BLaER1 (cell line): ENCODE measurements at regions not wholly inside any gene's neighbourhood (a gene's known extent, or its start where the extent isn't known, plus 50 kb on each side); places are given as distances from the start of the nearest gene placed in this dataset.

Source experiments
- H3K27ac ChIP-seq: shearing (Covaris generic); formaldehyde crosslinking; 2 replicates; pipeline ENCODE4 v1.8.1; 2022
- H3K27me3 ChIP-seq: shearing (Covaris generic); formaldehyde crosslinking; 2 replicates; pipeline ENCODE4 v1.8.1; 2022
- H3K36me3 ChIP-seq: shearing (Covaris generic); formaldehyde crosslinking; 2 replicates; pipeline ENCODE4 v1.8.1; 2022
- H3K4me1 ChIP-seq: shearing (Covaris generic); formaldehyde crosslinking; 2 replicates; pipeline ENCODE4 v1.8.1; 2022
- H3K4me2 ChIP-seq: shearing (Covaris generic); formaldehyde crosslinking; 2 replicates; pipeline ENCODE4 v1.8.1; 2022
- H3K4me3 ChIP-seq: shearing (Covaris generic); formaldehyde crosslinking; 2 replicates; pipeline ENCODE4 v1.8.1; 2022
- H3K9ac ChIP-seq: shearing (Covaris generic); formaldehyde crosslinking; 2 replicates; pipeline ENCODE4 v1.8.1; 2022
- H3K9me3 ChIP-seq: shearing (Covaris generic); formaldehyde crosslinking; 2 replicates; pipeline ENCODE4 v1.8.1; 2022
- H4K20me1 ChIP-seq: shearing (Covaris generic); formaldehyde crosslinking; 2 replicates; pipeline ENCODE4 v1.8.1; 2022
- Cebpa-rat ChIP-seq: shearing (Covaris generic); IDR thresholded peaks from 2 replicates; pipeline ENCODE4 v1.8.1; 2022

DNA sequence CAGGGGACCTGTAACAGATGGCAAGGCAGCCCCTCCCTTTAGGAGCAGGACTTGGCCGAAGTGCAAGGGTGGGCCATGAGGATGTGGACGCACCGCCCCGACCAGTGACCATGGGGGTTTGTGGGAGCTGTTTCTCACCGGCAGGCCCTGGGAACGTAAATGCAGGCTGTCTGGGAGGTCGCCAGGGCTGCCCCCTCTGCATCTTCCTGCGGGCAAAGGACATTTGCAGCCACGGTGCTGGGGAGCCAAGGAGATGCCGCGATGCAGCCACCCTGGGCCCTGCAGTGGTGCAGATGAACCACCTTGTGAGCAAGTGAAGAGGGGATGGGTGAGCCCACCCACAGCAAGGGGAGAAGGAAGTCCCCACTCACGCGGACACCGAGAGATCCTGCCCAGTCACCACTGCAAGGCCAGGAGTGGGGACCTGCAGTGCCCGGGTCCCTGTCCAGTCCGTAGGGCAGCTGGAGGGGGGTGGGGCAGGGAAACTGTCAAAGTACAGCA, 121.1 kb downstream of the SIK1 start:
- Histone ChIP-seq H3K4me1 (peaks cover 50% of the 10 kb centered on the region), H3K27me3 (no peaks in the 10 kb centered on the region), H3K4me3 (no peak overlapping the region), H3K27ac (no peak overlapping the region), H3K36me3 (no peaks in the 10 kb centered on the region), H4K20me1 (no peaks in the 10 kb centered on the region), H3K9me3 (no peaks in the 10 kb centered on the region), H3K9ac (no peak overlapping the region), H3K4me2 (no peak overlapping the region)
- no peak for TF ChIP-seq Cebpa-rat

DNA sequence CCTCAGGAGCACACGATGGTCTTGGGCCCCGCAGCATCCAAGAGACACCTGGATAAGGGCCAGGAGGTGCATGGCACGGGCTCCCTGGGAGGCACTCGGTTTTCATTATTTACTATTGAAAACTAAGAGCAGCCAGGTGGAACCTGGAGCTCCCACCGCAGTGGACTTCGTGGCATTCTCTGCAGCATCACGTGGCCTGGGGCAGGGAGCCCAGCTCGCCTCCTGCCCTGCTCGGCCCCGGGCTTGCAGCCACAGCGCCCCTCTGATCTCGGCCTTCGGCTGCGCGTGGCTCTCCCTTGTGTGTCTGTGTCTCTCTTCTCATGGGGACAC, 121.6 kb downstream of the SIK1 start:
- Histone ChIP-seq H3K27ac (no peak overlapping the region), H3K9ac (no peak overlapping the region), H3K9me3 (no peaks in the 10 kb centered on the region), H3K4me3 (no peak overlapping the region), H3K4me2 (no peak overlapping the region; the same call in 1 of the 2 replicates), H3K27me3 (no peaks in the 10 kb centered on the region), H3K36me3 (no peaks in the 10 kb centered on the region), H4K20me1 (no peaks in the 10 kb centered on the region), H3K4me1 (peaks cover 50% of the 10 kb centered on the region)
- TF ChIP-seq Cebpa-rat: no peak

DNA sequence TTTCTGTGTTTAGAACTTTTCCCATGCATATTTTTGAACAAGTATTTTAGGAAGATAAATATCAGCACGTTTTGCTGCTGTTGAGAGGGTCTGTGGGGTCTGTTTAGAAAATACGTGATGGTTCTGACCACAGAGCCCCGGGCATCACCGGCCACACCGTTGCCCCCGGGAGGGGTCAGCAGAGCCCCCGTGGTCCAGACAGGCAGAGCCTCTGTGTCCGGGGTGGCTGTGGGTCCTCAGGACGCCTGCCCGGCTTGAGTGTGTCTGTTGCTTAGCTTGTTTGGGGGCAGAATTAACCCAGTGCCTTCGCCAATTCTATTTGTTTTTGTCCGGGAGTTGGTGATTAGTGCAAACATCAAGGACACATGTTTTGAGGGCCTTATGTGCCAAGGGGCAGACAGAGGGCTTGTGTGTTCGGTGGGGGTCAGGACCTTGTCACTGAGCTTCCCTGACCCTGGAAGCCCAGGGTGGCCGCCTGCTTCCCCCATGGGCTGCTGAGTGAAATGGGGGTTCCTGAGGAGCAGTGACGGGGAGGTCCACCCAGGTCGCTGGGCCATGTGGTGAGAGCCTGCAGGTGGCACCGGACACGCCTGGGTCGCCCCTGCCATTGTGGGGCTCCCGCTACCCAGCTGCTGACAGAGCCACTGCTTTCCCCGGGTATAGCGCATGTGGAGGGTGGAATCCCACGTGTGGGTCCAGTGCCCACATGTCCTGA, 122.2 kb downstream of the SIK1 start:
- H3K27me3 ChIP-seq: no peaks in the 10 kb centered on the region
- no peak overlapping the region for H3K9ac ChIP-seq
- no peak overlapping the region; the same call in 1 of the 2 replicates for H3K27ac ChIP-seq
- H3K4me1 ChIP-seq: peaks cover 53% of the 10 kb centered on the region
- H3K9me3 ChIP-seq: no peaks in the 10 kb centered on the region
- no peak for TF ChIP-seq Cebpa-rat
- no peak overlapping the region for H3K4me3 ChIP-seq
- H3K4me2 ChIP-seq: no peak overlapping the region; the same call in 1 of the 2 replicates
- no peaks in the 10 kb centered on the region for H4K20me1 ChIP-seq
- H3K36me3 ChIP-seq: no peaks in the 10 kb centered on the region

DNA sequence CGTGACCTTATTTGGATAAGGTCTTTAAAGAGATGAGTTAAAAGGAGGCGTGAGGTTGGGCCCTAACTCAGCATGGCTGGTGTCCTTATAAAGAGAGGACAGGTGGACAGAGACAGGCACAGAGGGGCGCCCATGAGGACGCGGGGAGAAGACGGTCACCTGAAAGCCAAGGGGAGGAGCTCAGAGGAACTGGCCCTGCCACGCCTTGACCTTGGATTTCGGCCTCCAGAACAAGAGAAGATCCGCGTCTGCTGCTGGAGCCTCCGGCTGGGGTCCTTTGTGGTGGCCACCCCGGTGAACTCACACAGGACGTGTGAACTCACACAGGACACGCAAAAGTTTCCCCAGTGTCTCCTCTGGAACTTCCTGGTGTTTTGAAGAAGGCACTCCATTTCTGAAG, 122.7 kb downstream of the SIK1 start:
- TF ChIP-seq Cebpa-rat: no peak
- H3K36me3 ChIP-seq: no peaks in the 10 kb centered on the region
- H4K20me1 ChIP-seq: no peaks in the 10 kb centered on the region
- H3K27ac ChIP-seq: no peak overlapping the region
- no peak overlapping the region for H3K4me3 ChIP-seq
- peak overlapping the region; percentile 63 for H3K4me2 ChIP-seq
- H3K9ac ChIP-seq: no peak overlapping the region
- H3K4me1 ChIP-seq: peaks cover 58% of the 10 kb centered on the region
- H3K9me3 ChIP-seq: no peaks in the 10 kb centered on the region
- H3K27me3 ChIP-seq: no peaks in the 10 kb centered on the region

DNA sequence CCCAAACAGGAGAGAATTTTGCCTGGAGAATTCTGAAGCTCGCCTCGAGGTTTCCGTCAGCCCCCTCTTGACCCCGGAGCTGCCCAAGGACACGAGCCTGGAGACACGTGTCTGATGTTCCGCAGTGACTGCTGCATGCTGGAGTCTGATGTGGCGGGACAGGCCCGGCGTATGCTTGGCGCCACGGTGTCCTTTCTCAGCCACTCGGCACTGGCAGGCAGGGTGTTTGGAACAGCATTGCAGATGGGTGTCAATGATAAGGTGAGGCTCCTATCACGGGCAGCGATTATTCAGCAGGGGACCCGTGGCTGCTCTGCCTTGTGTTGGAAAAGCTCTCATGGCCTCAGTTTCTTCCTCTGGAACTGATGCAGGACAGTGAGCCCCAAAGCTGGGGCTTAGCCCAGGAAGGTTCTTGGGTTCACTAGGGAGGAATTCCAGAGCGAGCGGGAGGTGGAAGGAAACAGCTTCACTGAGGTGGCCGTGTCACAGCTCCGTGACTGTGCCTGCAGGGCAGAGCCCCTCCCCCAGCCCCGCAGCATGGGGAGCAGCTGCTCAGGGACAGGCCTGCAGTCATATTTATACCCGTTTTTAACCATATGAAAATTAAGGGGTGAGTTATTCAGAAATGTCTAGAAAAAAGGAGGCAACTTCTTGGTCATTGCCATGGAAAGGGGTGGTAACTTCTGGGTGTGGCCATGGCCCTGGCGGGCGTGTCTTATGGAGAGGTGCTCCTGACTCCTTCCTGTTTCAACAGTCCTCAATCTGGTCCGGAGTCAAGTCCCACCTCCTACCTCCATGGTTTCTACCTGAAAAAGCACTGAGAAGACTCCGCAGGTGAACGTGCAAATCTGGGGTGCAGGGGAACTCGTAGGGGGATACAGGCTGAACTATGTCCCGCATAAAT, 123.4 kb downstream of the SIK1 start:
- Histone ChIP-seq H3K4me1 (peaks cover 61% of the 10 kb centered on the region), H3K4me2 (peak overlapping the region; percentile 63), H3K27ac (no peak overlapping the region; the same call in 1 of the 2 replicates)

DNA sequence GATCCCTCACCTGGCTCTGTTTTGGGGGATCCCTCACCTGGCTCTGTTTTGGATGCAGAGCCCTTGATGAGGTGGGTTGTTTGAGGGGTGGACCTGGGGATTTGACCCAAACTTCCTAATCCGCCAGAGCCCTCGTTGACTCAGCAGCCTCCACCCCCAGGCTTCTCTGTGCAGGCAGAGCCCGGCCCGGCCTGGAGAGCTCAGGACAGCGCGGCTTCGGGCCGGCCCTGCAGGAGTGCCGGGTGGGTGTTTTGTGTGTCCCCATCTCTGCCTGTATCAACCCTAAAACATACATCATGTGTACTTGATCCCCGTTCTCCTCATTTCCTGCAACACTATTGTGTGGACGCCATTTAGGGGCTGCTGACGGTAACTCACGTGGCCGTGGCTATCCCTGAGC, 124.2 kb downstream of the SIK1 start:
- Histone ChIP-seq H3K9me3 (no peaks in the 10 kb centered on the region), H3K27ac (no peak overlapping the region), H3K4me2 (no peak overlapping the region), H3K4me1 (peaks cover 61% of the 10 kb centered on the region), H3K4me3 (no peak overlapping the region), H3K9ac (no peak overlapping the region), H3K36me3 (no peaks in the 10 kb centered on the region), H3K27me3 (no peaks in the 10 kb centered on the region), H4K20me1 (0 out of 2 replicates have a peak, but pooled peaks cover 4% of the 10 kb centered on the region)
- no peak for TF ChIP-seq Cebpa-rat

More for the DNA sequence above, 123.4 kb downstream of the SIK1 start:
- Histone ChIP-seq H3K9ac (no peak overlapping the region), H3K4me3 (no peak overlapping the region), H4K20me1 (no peaks in the 10 kb centered on the region), H3K9me3 (no peaks in the 10 kb centered on the region), H3K36me3 (no peaks in the 10 kb centered on the region), H3K27me3 (no peaks in the 10 kb centered on the region)
- no peak for TF ChIP-seq Cebpa-rat

DNA sequence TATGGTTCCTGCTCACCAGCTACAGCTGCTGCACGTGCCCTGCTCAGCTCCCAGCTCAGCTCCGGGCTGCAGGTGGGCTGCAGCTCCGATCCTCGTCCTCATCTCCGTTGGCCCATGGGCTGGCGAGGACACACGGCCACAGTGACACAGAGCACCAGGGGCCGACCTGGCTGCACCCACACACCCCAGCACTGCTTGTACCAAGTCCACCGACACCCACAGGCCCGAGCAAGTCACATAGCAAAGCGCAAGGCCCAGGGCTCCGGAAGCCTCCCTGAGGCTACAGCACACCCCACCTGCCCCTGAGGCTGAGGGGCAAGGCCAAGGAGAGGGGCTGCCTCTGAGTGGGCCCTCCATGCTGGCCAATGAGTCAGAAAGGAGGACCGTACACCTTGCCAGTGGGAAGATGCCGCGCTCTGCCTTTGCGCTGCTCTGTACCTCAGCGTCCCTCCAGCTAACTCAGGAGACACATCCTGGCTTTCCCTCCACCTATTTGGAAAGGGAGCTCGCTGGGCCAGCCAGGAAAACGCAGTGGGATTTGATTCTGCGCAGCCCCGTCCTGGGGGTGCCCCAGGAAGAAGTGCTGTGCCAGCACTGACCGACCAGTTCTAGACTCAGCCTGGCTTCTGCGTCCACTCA, 124.8 kb downstream of the SIK1 start:
- Histone ChIP-seq H3K4me1 (peaks cover 61% of the 10 kb centered on the region), H3K36me3 (no peaks in the 10 kb centered on the region), H3K9ac (no peak overlapping the region), H3K4me3 (no peak overlapping the region), H3K9me3 (no peaks in the 10 kb centered on the region), H4K20me1 (0 out of 2 replicates have a peak, but pooled peaks cover 5% of the 10 kb centered on the region), H3K27me3 (no peaks in the 10 kb centered on the region), H3K4me2 (no peak overlapping the region), H3K27ac (no peak overlapping the region)
- no peak for TF ChIP-seq Cebpa-rat

DNA sequence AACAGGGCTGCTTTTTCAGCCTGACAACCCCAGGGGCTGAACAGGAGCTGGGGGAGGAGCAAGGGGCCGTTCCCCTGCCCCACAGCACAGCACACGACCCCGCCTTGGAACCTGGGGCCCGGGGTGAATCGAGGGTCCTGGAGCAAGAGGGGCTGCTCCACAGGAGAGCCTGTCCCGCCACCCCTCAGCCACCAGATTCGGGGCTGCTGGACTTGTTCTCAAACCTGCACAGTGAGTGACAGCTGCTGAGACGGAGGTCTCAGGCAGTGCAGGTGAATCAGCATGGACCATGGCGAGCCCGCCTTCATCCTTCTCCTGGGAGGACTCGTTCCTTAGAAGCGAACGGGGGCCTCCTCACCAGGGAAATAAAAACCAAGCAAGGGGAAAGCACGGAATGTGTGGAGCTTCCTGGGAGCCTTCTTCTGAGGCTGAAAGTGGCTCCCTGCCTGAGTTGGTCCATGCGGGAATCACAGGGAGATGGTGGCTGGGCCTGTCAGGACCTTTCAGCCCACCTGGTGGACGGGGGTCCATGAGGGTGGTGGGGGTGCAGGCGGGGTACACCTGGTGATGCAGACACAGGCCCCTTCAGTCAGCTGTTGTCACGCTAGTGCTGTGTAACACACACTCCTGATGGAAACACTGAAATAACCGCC, 125.4 kb downstream of the SIK1 start:
- no peak for TF ChIP-seq Cebpa-rat
- Histone ChIP-seq H3K27ac (no peak overlapping the region), H3K27me3 (no peaks in the 10 kb centered on the region), H3K9ac (no peak overlapping the region), H3K9me3 (no peaks in the 10 kb centered on the region), H3K36me3 (no peaks in the 10 kb centered on the region), H3K4me2 (no peak overlapping the region), H3K4me1 (peaks cover 61% of the 10 kb centered on the region), H3K4me3 (no peak overlapping the region), H4K20me1 (0 out of 2 replicates have a peak, but pooled peaks cover 5% of the 10 kb centered on the region)
